ENCODE measurements at regions not wholly inside any gene's neighbourhood (a gene's known extent, or its start where the extent isn't known, plus 50 kb on each side); places are given as distances from the start of the nearest gene placed in this dataset.
"Not testable (repeated sequence)": the region's sequence is repeated elsewhere in the genome, so short reads cannot be mapped to it uniquely, and the experiment has no call there.

DNA sequence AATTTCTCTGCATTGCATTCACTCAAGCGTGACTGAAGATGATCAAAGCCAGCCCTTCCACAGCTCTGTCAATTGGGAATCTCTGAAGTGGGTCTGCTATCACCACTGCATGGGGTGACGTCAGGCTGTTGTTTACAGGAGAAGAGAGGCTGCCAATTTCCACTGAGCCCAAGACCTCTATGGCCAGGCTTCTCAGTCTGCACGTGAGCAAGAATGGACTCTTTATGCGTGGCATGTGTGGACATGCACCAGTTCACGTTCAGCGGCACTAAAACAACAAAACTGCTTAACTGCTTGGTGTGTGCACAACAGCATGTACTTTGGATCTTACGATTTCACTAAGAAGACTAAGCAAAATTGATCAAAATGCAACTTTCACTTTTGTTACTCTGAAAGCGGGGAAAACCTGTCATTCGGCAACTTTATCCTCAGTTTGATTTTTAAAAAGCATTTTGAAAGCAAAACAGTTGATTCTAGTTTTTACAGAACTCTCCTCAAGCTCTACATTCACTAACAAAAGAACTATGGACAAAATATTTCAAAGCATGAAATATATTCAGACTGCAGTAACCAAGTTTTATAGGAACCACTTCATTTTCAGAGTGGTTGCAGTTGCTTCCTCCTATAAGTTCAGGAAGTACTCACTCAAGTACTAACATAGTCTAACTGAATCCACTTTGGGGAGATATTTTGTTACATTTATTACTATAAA lies 77.0 kb upstream of the SERTAD2 start:
- ATAC-seq (peak; percentile 64), DNase-seq (peak; percentile 39)
- H3K27ac Mint-ChIP-seq: peak overlapping the region; percentile 91
- H3K9me3 Mint-ChIP-seq: no peaks in the 10 kb centered on the region
- peaks cover 6% of the 10 kb centered on the region for H3K36me3 Mint-ChIP-seq (ENCODE audit: low read depth)
- H3K4me3 Mint-ChIP-seq: peak overlapping the region; percentile 86
- H3K4me1 Mint-ChIP-seq: peaks cover 52% of the 10 kb centered on the region
- H3K27me3 Mint-ChIP-seq: no peaks in the 10 kb centered on the region

DNA sequence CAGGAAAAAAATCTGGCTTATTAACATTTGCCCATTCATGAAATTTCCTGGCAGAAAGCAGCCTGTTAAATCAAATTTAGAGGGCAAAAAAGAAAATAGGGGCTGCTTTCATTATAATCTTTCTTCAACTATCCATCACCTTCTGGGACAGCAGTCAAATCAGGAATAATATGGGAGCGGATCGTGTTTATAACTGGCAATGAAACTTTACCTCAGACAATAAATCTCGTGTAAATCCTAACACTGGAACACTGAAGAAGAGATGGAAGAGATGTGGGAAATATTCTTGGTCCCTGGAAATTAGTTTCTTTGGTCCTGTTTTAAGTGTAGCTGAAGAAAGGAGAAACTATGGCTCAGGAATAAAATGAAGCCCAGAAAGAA lies 77.5 kb upstream of the SERTAD2 start:
- ATAC-seq (no peak), DNase-seq (no peak)
- no peaks in the 10 kb centered on the region for H3K27me3 Mint-ChIP-seq
- peaks cover 6% of the 10 kb centered on the region for H3K36me3 Mint-ChIP-seq (ENCODE audit: low read depth)
- H3K27ac Mint-ChIP-seq: peak overlapping the region; percentile 91
- no peaks in the 10 kb centered on the region for H3K9me3 Mint-ChIP-seq
- peaks cover 51% of the 10 kb centered on the region for H3K4me1 Mint-ChIP-seq
- peak overlapping the region; percentile 86 for H3K4me3 Mint-ChIP-seq

DNA sequence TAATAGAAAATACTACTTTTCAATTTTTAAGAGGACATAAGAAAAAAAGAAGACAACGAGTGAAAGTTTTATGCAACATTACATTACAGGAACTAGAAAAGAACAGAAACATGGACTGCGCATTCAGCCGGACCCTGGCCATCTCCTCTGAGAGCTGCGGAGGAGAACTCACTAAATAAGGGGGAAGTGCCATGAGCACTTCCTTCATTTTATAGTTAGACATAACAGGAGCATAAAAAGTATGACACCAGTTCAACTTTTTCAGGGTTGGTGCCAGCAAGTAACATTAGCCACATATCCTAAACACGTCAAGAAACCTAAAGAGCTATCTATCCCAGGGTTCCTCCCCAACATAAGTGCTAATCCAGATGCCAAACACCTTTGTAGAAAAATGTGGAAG lies 78.0 kb upstream of the SERTAD2 start:
- Mint-ChIP-seq H3K27ac (peak overlapping the region; percentile 91), H3K4me3 (no peak overlapping the region), H3K9me3 (no peaks in the 10 kb centered on the region), H3K36me3 (ENCODE audit: low read depth) (peaks cover 6% of the 10 kb centered on the region), H3K4me1 (peaks cover 49% of the 10 kb centered on the region), H3K27me3 (no peaks in the 10 kb centered on the region)
- no peak for DNase-seq
- no peak for ATAC-seq

DNA sequence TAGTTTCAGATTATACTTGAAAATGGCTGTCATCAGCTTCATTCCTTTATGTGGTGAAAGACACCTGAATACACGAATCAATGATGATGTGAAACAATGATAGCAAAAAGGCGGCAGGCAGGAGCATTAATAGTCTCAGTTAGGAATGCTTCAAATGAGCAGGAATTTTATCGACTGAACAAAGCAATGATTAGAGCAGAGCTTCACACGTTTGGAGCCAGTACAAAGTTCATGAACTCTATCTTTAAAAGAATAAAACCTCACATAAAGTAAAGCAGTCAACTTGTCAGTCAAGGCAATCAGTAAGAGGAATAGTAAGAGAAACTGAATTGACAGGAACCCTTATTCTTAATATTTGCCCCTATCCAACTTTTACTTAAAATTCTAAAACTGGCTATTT lies 78.4 kb upstream of the SERTAD2 start:
- no peak for ATAC-seq
- no peak overlapping the region for H3K4me3 Mint-ChIP-seq
- no peak overlapping the region for H3K27ac Mint-ChIP-seq
- H3K9me3 Mint-ChIP-seq: no peaks in the 10 kb centered on the region
- peaks cover 6% of the 10 kb centered on the region for H3K36me3 Mint-ChIP-seq (ENCODE audit: low read depth)
- no peak for DNase-seq
- H3K27me3 Mint-ChIP-seq: no peaks in the 10 kb centered on the region
- peaks cover 49% of the 10 kb centered on the region for H3K4me1 Mint-ChIP-seq

DNA sequence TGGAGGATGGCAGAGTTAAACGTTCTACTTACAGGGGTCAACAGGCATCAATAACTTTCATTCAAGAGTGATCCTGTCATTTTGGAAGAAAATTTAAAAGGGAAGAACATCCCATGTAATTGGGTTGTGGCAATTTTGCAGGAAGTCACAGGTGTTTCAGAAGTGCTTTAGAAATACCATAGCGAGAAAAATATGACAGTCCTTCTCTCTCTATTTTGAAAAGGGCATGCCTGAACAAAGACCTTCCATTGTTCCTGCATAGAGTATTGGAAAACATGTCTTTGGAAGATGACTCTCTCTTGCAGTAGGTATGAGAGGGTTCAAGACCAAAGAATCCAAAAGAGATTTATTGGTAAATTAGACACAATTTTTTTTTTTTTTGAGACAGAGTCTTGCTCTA lies 81.8 kb upstream of the SERTAD2 start:
- peaks cover 45% of the 10 kb centered on the region for H3K4me1 Mint-ChIP-seq
- no peak for DNase-seq
- no peak overlapping the region for H3K4me3 Mint-ChIP-seq
- ATAC-seq: no peak
- H3K27ac Mint-ChIP-seq: no peak overlapping the region
- no peaks in the 10 kb centered on the region for H3K9me3 Mint-ChIP-seq
- no peaks in the 10 kb centered on the region for H3K27me3 Mint-ChIP-seq
- peaks cover 6% of the 10 kb centered on the region for H3K36me3 Mint-ChIP-seq (ENCODE audit: low read depth)

DNA sequence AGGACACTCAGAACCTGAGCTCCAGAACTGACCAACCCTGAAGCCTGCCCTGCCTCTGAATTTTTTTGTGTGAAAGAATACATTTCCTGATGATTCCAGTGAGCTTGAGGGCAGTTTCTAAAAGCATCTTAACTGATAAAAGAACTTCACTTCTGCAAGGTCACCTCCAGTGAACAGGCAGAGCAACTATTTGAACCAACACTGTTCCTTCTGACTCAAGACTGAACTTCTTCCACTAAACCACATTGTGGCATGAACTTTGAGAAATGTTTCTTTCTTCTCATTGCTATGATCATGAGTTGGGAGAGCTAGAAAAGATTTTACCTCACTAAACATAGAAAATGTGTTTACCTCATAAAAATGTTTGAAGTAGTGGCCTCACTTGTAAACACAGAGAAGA lies 83.8 kb upstream of the SERTAD2 start:
- Mint-ChIP-seq H3K4me3 (peak overlapping the region; percentile 51), H3K4me1 (peaks cover 34% of the 10 kb centered on the region), H3K27me3 (no peaks in the 10 kb centered on the region), H3K9me3 (no peaks in the 10 kb centered on the region), H3K36me3 (ENCODE audit: low read depth) (peaks cover 6% of the 10 kb centered on the region), H3K27ac (peak overlapping the region; percentile 94)
- DNase-seq: no peak
- ATAC-seq: peak; percentile 91

DNA sequence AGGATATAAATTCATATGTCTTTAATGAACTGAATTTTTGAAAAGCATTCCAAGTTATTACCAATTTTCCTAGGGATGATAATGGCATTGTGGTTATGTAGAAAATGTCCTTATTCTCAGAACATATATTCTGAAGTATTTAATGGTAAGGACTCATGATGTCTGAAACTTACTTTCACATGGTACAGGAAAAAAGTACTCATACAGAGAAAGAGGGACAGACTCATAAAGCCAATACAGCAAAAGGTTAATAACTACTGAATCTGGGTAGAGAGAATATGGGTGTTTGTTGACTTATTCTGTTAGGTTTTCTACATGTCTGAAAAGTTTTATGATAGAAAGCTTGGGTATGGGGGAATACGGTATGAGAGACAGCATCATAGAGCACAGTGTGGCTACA lies 84.3 kb upstream of the SERTAD2 start:
- Mint-ChIP-seq H3K36me3 (ENCODE audit: low read depth) (peaks cover 6% of the 10 kb centered on the region), H3K27me3 (no peaks in the 10 kb centered on the region), H3K4me1 (peaks cover 37% of the 10 kb centered on the region), H3K9me3 (no peaks in the 10 kb centered on the region), H3K27ac (peak overlapping the region; percentile 94), H3K4me3 (peak overlapping the region; percentile 51)
- DNase-seq (no peak), ATAC-seq (peak; percentile 89)

DNA sequence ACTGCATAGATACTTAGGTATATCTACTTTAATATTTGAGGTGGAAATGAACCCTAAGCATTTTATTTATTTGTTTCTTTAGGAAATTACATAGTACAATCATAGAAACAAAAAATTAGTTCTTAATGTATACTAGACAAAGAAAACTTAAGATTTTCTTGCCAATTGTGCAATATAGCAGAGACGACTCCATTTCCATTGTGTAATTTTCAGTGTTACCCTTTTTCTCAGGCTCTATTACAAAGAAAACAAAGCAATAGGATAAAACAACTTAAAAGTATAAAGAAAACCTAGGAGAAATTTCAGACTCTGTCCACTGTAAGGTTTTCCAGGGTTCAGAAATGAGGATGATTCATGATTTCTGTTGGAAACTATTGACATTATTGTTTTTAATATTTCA lies 89.0 kb upstream of the SERTAD2 start:
- ATAC-seq (no peak), DNase-seq (no peak)
- Mint-ChIP-seq H3K36me3 (ENCODE audit: low read depth) (no peaks in the 10 kb centered on the region), H3K9me3 (no peaks in the 10 kb centered on the region), H3K4me3 (no peak overlapping the region), H3K27me3 (no peaks in the 10 kb centered on the region), H3K27ac (no peak overlapping the region), H3K4me1 (peaks cover 28% of the 10 kb centered on the region)

DNA sequence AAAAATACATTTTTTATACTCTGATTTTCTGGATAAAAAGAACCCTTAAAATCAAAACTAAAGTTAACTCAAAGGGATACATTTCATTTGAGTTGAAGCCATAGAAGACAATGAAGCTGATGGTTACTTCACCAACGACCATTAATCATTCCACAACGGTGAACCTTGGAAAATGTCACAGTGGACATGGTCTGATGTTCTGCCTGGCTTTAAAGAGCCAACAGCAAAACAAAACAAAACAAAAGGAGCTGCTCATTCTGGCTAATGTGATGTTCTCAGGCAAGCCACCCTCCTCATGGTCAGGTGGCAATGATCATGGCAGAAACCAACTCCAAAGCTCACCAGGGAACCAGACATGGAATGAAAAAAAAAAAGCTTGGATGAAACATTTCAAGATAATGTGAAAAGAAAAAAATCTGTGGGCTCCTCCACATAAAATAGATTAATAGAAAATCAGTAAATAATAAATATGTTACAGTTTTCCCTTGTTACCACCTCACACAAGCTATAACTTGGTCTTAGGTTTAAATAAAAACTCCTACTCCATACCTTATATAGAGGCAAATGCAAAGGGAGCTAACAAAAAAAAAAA lies 90.1 kb upstream of the SERTAD2 start:
- Mint-ChIP-seq H3K27ac (peak overlapping the region; percentile 26), H3K4me3 (no peak overlapping the region), H3K9me3 (no peaks in the 10 kb centered on the region), H3K36me3 (ENCODE audit: low read depth) (peaks cover 3% of the 10 kb centered on the region), H3K27me3 (no peaks in the 10 kb centered on the region), H3K4me1 (peaks cover 26% of the 10 kb centered on the region)
- no peak for ATAC-seq
- no peak for DNase-seq

DNA sequence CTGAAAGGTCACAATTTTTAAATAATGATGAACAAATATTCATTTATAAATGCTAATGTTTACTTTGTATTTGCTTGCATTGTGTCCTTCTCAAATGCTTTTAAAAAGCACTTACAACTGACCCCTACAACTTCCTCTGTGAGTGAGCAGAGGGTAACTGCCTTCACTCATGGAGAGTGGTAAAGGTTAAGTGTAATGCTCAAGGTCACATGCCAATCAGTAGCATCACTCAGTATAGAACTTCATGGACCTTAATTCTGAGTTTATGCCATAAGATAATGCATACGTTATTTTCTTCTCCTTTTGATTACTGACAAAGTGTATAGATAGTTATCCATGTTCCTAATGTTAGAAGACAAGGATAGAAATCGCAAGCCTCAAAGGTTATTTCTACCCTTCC lies 91.8 kb upstream of the SERTAD2 start:
- DNase-seq: no peak
- ATAC-seq: no peak
- Mint-ChIP-seq H3K27me3 (no peaks in the 10 kb centered on the region), H3K4me1 (peaks cover 32% of the 10 kb centered on the region), H3K27ac (no peak overlapping the region), H3K9me3 (no peaks in the 10 kb centered on the region), H3K36me3 (ENCODE audit: low read depth) (peaks cover 3% of the 10 kb centered on the region), H3K4me3 (no peak overlapping the region)

DNA sequence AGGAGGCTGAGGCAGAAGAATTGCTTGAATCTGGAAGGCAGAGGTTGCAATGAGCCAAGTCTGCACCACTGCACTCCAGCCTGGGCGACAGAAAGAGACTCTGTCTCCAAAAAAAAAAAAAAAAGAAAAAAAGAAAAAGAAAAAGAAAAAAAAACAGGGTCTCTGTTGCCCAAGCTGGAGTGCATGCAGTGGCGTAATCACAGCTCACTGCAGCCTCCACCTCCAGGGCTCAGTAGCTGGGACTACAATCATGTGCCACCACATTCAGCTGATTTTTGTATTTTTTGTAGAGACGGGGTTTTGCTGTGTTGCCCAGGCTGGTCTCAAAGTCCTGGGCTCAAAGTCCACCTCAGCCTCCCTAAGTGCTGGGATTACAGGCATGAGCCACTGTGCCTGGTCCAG lies 94.0 kb upstream of the SERTAD2 start:
- peaks cover 40% of the 10 kb centered on the region for H3K4me1 Mint-ChIP-seq
- ATAC-seq; H3K27ac Mint-ChIP-seq; H3K27me3 Mint-ChIP-seq; H3K9me3 Mint-ChIP-seq; DNase-seq; H3K4me3 Mint-ChIP-seq; H3K36me3 Mint-ChIP-seq (ENCODE audit: low read depth): not testable (repeated sequence)

DNA sequence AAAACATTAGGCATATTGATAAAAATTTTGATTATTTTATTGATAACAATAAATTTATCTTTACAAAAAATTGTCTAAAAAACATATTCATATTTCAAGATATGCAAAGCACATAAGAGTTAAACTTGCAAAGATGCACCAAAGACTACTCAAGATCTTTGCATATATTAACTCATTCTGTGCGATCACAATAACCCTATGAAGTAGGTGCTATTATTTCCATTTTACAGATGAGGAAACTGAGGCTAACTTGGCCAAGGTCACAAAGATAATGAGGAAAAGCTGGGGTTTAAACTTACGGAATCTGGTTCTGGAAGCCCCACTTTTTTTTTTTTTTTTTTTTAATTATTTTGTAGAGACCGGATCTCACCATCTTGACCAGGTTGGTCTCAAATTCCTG lies 94.4 kb upstream of the SERTAD2 start:
- H3K4me3 Mint-ChIP-seq: peak overlapping the region; percentile 96
- ATAC-seq: no peak
- H3K9me3 Mint-ChIP-seq: no peaks in the 10 kb centered on the region
- peak overlapping the region; percentile 89 for H3K27ac Mint-ChIP-seq
- DNase-seq: no peak
- peaks cover 41% of the 10 kb centered on the region for H3K4me1 Mint-ChIP-seq
- H3K27me3 Mint-ChIP-seq: no peaks in the 10 kb centered on the region
- peaks cover 3% of the 10 kb centered on the region for H3K36me3 Mint-ChIP-seq (ENCODE audit: low read depth)

DNA sequence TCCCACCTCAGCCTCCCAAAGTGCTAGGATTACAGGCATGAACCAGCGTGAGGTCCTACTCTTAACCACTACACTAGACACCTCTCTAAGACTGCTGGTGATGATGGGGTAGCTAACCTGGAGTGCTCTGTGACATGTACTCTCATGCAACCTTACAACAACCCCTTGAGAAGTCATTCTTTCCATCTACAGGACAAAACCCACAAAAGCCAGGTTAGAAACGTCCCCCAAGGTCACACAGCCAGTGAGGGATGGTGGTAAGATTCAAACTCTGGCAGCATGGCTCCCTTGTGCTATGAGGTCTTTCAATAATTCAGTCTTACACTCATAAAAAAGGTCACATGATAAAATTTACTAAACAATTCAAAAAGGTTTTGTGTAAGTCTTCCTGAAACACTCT lies 94.8 kb upstream of the SERTAD2 start:
- H3K4me1 Mint-ChIP-seq: peaks cover 41% of the 10 kb centered on the region
- H3K27ac Mint-ChIP-seq: peak overlapping the region; percentile 89
- H3K27me3 Mint-ChIP-seq: no peaks in the 10 kb centered on the region
- peaks cover 3% of the 10 kb centered on the region for H3K36me3 Mint-ChIP-seq (ENCODE audit: low read depth)
- ATAC-seq (peak; percentile 44), DNase-seq (peak; percentile 36)
- peak overlapping the region; percentile 96 for H3K4me3 Mint-ChIP-seq
- no peaks in the 10 kb centered on the region for H3K9me3 Mint-ChIP-seq

DNA sequence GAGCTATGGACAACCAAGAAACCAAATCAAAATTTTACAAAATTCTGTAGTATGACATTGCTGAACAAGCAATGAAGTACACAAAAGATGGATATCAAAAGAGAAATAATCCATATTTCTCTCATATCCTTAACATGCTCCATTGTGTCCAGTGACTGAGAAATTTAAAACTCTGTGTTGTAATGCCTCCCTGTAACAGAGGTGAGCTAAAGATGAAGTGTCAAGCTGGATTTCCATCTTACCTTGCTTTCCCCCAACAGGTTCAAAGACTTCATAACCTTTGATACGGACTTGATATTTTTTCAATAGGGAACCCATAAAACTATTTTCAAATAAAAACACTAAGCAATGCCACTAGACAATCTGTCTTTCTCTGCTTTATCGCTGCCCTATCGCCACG lies 95.7 kb upstream of the SERTAD2 start:
- Mint-ChIP-seq H3K27ac (peak overlapping the region; percentile 89), H3K4me3 (peak overlapping the region; percentile 96), H3K4me1 (peaks cover 41% of the 10 kb centered on the region), H3K9me3 (no peaks in the 10 kb centered on the region), H3K27me3 (no peaks in the 10 kb centered on the region), H3K36me3 (ENCODE audit: low read depth) (peaks cover 3% of the 10 kb centered on the region)
- DNase-seq (no peak), ATAC-seq (no peak)

DNA sequence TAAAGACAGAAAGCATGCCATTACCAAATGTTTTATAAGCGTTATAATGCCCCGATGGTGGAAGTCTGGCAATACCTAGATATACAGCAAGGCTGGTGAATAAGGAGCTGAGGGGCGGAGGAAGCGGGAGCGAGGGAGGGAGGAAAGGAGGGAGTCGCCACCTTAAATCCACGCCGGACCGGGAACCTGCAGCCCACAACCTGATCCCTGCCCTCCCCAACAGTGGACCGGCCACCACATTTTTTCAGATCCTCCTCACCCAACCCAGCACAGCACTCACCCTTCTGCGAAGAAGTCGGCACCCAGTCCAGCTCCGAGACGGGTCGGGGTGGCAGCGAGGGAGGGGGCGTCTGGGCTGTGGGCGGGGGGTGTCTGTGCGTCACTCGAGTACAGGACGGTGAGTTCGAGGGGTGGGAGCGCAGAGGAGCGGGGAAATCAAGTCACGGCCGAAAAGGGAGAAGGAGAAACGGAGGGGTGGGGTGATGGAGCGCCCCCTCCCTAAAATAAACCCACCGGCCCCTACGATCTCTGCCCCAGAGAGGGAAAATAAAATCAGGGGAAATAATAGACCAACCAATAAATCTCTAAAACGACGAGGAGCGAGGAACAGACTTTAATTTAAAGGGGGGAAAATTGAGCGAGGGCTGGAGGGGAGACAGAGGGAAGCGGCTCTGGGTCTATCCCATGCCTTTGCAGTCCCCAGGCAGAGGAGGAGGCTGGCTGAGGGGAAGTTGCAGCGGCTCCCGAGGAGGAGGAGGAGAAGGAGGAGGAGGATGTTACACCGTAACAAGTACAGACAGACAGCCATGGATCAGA lies 96.5 kb upstream of the SERTAD2 start:
- Mint-ChIP-seq H3K36me3 (ENCODE audit: low read depth) (peaks cover 3% of the 10 kb centered on the region), H3K4me1 (peaks cover 39% of the 10 kb centered on the region), H3K9me3 (no peaks in the 10 kb centered on the region), H3K27ac (peak overlapping the region; percentile 89), H3K4me3 (peak overlapping the region; percentile 96), H3K27me3 (no peaks in the 10 kb centered on the region)
- DNase-seq (peak; percentile 41), ATAC-seq (no peak)

Data from activated naive CD8-positive, alpha-beta T cell treated with anti-CD3 and anti-CD28 coated beads, Interleukin-2, amount 50 U/mL, for 24 hours (primary cell).